ENCODE measurements at regions not wholly inside any gene's neighbourhood (a gene's known extent, or its start where the extent isn't known, plus 50 kb on each side); places are given as distances from the start of the nearest gene placed in this dataset.
A peak's percentile ranks its signal among the peaks of the same experiment; 100 is the strongest.

- TF ChIP-seq BRF2 (CRISPR knock-in tag; IDR thresholded peaks at IDR 0.05) (no peak), ZZZ3 (CRISPR knock-in tag; IDR thresholded peaks at IDR 0.05; ENCODE audit: borderline replicate concordance) (no peak), PRDM10 (CRISPR knock-in tag; IDR thresholded peaks at IDR 0.05; ENCODE audit: low read depth) (no peak), SUZ12 (IDR thresholded peaks at IDR 0.05; ENCODE audit: low read depth, low read length) (no peak), ZNF549 (CRISPR knock-in tag; IDR thresholded peaks at IDR 0.05) (no peak), PATZ1 (CRISPR knock-in tag; IDR thresholded peaks at IDR 0.05) (peak; percentile 27; the same call in 1 of the 2 replicates), DNMT1 (CRISPR knock-in tag; IDR thresholded peaks at IDR 0.05) (no peak), ZBTB14 (CRISPR knock-in tag; IDR thresholded peaks at IDR 0.05) (no peak), DBP (CRISPR knock-in tag; IDR thresholded peaks at IDR 0.05; ENCODE audit: not compliant biosample characterization) (no peak), IRF9 (CRISPR knock-in tag; IDR thresholded peaks at IDR 0.05; ENCODE audit: borderline replicate concordance) (no peak), ZBTB21 (CRISPR knock-in tag; IDR thresholded peaks at IDR 0.05) (no peak), HNRNPK (IDR thresholded peaks at IDR 0.05; ENCODE audit: low read depth, low read length, poor library complexity, severe bottlenecking) (no peak), BRD4 (CRISPR knock-in tag; IDR thresholded peaks at IDR 0.05) (no peak), ESRRA (CRISPR knock-in tag; IDR thresholded peaks at IDR 0.05; ENCODE audit: low read depth) (no peak; the same call in 1 of the 2 replicates), TEF (CRISPR knock-in tag; IDR thresholded peaks at IDR 0.05) (no peak; the same call in 1 of the 2 replicates), RBM39 (IDR thresholded peaks at IDR 0.05; ENCODE audit: low read depth, low read length, poor library complexity, severe bottlenecking) (no peak), ZSCAN9 (CRISPR knock-in tag; IDR thresholded peaks at IDR 0.05; ENCODE audit: borderline replicate concordance) (0 out of 2 replicates have a peak, but pooled peaks have one; percentile 49)
Observed at GRCh38 chr9:115495052-115495635, 377.2 kb upstream of the TNC start (continued).
